GM12878 (cell line): ENCODE measurements at regions not wholly inside any gene's neighbourhood (a gene's known extent, or its start where the extent isn't known, plus 50 kb on each side); places are given as distances from the start of the nearest gene placed in this dataset.

Source experiments
- ATAC-seq: fragments of 200-7000 bp; cut with Tn5 transposase; 3 replicates; pipeline ENCODE4 v1.9.1; 2020; ENCODE audit warnings: mild to moderate bottlenecking, moderate library complexity
- BruUV-seq: library from RNA; stranded (reverse); fragments of 400-500 nt; replicated peaks from 2 replicates; lab custom pipeline; 2021; lab: Mats Ljungman, UMichigan
- CTCF ChIA-PET: fragments of 300-600 bp; sonication (Branson Sonifier 250); formaldehyde crosslinking; extraction: SDS; loops from one replicate; lab custom pipeline; 2021; ENCODE audit warnings: inconsistent platforms; lab: Yijun Ruan, JAX
- POLR2A ChIA-PET: fragments of 350-600 bp; formaldehyde crosslinking; extraction: SDS; loops from one replicate; lab custom pipeline; 2021; ENCODE audit warnings: inconsistent platforms; lab: Charles Lee
- RAD21 ChIA-PET: fragments of 300-600 bp; sonication (Branson Sonifier 250); formaldehyde crosslinking; loops from one replicate; lab custom pipeline; 2023; ENCODE audit warnings: antibody characterized with exemption; ENCODE audit not compliant: unreplicated experiment; lab: Charles Lee
- SMC1A ChIA-PET: fragments of 300-600 bp; sonication (Branson Sonifier 250); formaldehyde crosslinking; loops from one replicate; lab custom pipeline; 2023; ENCODE audit not compliant: unreplicated experiment, uncharacterized antibody; lab: Charles Lee
- DNase-seq: peaks from one replicate; pipeline ENCODE4 v3.0.0-alpha.2; 2011; ENCODE audit warnings: low read depth, low spot score
- FAIRE-seq: peaks from 3 replicates; lab custom pipeline; 2011; peaks lifted over from hg19 to GRCh38; lab: Jason Lieb, UNC
- H2AFZ ChIP-seq: 2 replicates; pipeline ENCODE4 v1.6.0; 2011; ENCODE audit warnings: low read depth, low read length, control low read depth; ENCODE audit not compliant: control insufficient read depth
- H3K27ac ChIP-seq: 2 replicates; pipeline ENCODE4 v1.5.1; 2011; ENCODE audit warnings: control low read depth; ENCODE audit not compliant: control insufficient read depth, insufficient read depth
- H3K27me3 ChIP-seq, 2 experiments: replicated peaks in 1 of 2; 2 replicates each; pipeline versions ENCODE4 v1.6.0 to v1.6.1; 2011; ENCODE audit warnings: low read length in 1 of 2; ENCODE audit not compliant: control insufficient read depth in 2 of 2, insufficient read depth in 2 of 2
- H3K36me3 ChIP-seq, 2 experiments: 2 replicates each; pipeline ENCODE4 v1.5.1; 2011; ENCODE audit warnings: low read length in 1 of 2; ENCODE audit not compliant: control insufficient read depth in 2 of 2, insufficient read depth in 2 of 2
- H3K4me1 ChIP-seq: 2 replicates; pipeline ENCODE4 v1.6.1; 2011; ENCODE audit warnings: mild to moderate bottlenecking, low read length, moderate library complexity, mixed read lengths; ENCODE audit not compliant: control insufficient read depth, insufficient read depth
- H3K4me2 ChIP-seq: 2 replicates; pipeline ENCODE4 v1.6.0; 2011; ENCODE audit warnings: control low read depth; ENCODE audit not compliant: control insufficient read depth, insufficient read depth
- H3K4me3 ChIP-seq: fragments of 200-600 bp; sonication (generic); 2 replicates; pipeline ENCODE4 v1.5.1; 2016
- H3K79me2 ChIP-seq: 2 replicates; pipeline ENCODE4 v1.6.0; 2011; ENCODE audit warnings: low read length; ENCODE audit not compliant: control insufficient read depth, insufficient read depth
- H3K9ac ChIP-seq: 2 replicates; pipeline ENCODE4 v1.8.0; 2011; ENCODE audit warnings: low read length, control low read depth, mixed read lengths; ENCODE audit not compliant: control insufficient read depth, insufficient read depth
- H3K9me3 ChIP-seq: replicated peaks from 3 replicates; pipeline ENCODE4 v1.5.1; 2011; ENCODE audit warnings: mild to moderate bottlenecking, low read length; ENCODE audit not compliant: control insufficient read depth, insufficient read depth
- H4K20me1 ChIP-seq: 2 replicates; pipeline ENCODE4 v1.6.0; 2011; ENCODE audit not compliant: control insufficient read depth, insufficient read depth
- BCL11A ChIP-seq: IDR thresholded peaks from 2 replicates; pipeline ENCODE4 v1.6.1; 2011; ENCODE audit warnings: low read depth, low read length
- CREB1 ChIP-seq: IDR thresholded peaks from 2 replicates; pipeline ENCODE4 v1.6.1; 2012; ENCODE audit warnings: low read depth, mild to moderate bottlenecking, inconsistent platforms
- CREM ChIP-seq: IDR thresholded peaks from 2 replicates; pipeline ENCODE4 v1.6.1; 2014; ENCODE audit warnings: antibody characterized with exemption, low read depth
- ELK1 ChIP-seq: IDR thresholded peaks from 2 replicates; pipeline ENCODE4 v1.6.1; 2012; ENCODE audit warnings: low read depth, low read length, improper control_type of control experiment
- HDAC6 ChIP-seq: fragments of 200-600 bp; sonication (generic); IDR thresholded peaks from one replicate; pipeline ENCODE4 v1.8.0; 2017; ENCODE audit warnings: antibody characterized with exemption; ENCODE audit not compliant: unreplicated experiment
- IRF3 ChIP-seq: fragments of 450-650 bp; IDR thresholded peaks from 2 replicates; pipeline ENCODE4 v1.6.1; 2014; ENCODE audit warnings: mild to moderate bottlenecking
- RUNX3 ChIP-seq: IDR thresholded peaks from 2 replicates; pipeline ENCODE4 v1.6.1; 2012; ENCODE audit warnings: low read length, inconsistent platforms
- SPI1 ChIP-seq: IDR thresholded peaks from 2 replicates; pipeline ENCODE4 v1.6.1; 2011; ENCODE audit warnings: low read depth, mild to moderate bottlenecking, low read length, moderate library complexity, borderline replicate concordance; ENCODE audit not compliant: insufficient read depth
- WRNIP1 ChIP-seq: IDR thresholded peaks from 2 replicates; pipeline ENCODE4 v1.6.1; 2011; ENCODE audit warnings: low read depth, low read length, improper control_type of control experiment, borderline replicate concordance
- ZNF24 ChIP-seq: fragments of 450-650 bp; IDR thresholded peaks from 2 replicates; pipeline ENCODE4 v1.6.1; 2017; ENCODE audit warnings: antibody characterized with exemption, mild to moderate bottlenecking
- WGBS: methylation state at CpG from one replicate; pipeline ENCODE4 v1.1.6; 2016; ENCODE audit warnings: low lambda C conversion rate; ENCODE audit not compliant: insufficient replicate concordance, insufficient coverage; ENCODE audit errors: missing lambda C conversion rate; 5-methylcytosine and 5-hydroxymethylcytosine counted together
- in situ Hi-C: fragments of 300-500 bp; cut with MboI; formaldehyde crosslinking; loops from 9 replicates; pipeline ENCODE4 v1.14.3; 2018; ENCODE audit warnings: mixed read lengths
- intact Hi-C: fragments of 100-400 bp; cut with micrococcal nuclease; formaldehyde crosslinking; loops from one replicate; pipeline ENCODE4 v1.14.2; 2022; ENCODE audit not compliant: unreplicated experiment

GRCh38 chr9:99513441-99514112, 291.5 kb downstream of the SEC61B start (continued):
- TF ChIP-seq BCL11A (peak; percentile 89), ZNF24 (peak; percentile 38; the same call in 1 of the 2 replicates)

DNA sequence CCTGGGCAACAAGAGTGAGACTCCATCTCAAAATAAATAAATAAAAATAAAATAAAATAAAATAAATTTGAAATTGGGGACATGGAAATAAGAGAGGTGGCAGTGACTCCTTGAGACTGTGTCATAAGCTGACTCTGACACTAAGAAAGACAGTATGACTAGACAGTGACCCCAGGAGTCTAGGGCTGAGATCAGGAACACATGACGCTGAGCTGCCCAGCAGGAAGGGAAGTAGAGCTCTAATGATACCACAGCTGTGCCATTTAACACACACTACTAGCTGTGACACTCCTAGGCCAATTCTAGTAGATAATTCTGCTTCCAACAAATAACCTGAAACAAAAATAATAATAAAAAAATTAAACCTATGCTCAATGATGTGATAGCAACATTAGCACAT, 293.0 kb downstream of the SEC61B start:
- Histone ChIP-seq H3K79me2 (no peaks in the 10 kb centered on the region), H3K36me3 (no peaks in the 10 kb centered on the region), H3K27me3 (no peaks in the 10 kb centered on the region), H2AFZ (no peak overlapping the region), H3K4me2 (no peak overlapping the region), H3K4me1 (peaks cover 34% of the 10 kb centered on the region), H3K4me3 (no peak overlapping the region), H3K27ac (no peak overlapping the region), H4K20me1 (no peaks in the 10 kb centered on the region), H3K9me3 (no peaks in the 10 kb centered on the region), H3K9ac (no peak overlapping the region)
- POLR2A ChIA-PET = no interaction called here
- in situ Hi-C loops (no loop called here), intact Hi-C loops (loop anchor here (5.0 kb wide), 1 partner anchor 77 kb away; no protein-coding TSS in a partner anchor)
- RAD21 ChIA-PET = interaction anchor here (0.6 to 3.0 kb wide), 16 partner anchors 10 to 352 kb away, joined by 3 to 19 read pairs (median 4); no protein-coding TSS in a partner anchor
- DNase-seq (peak; percentile 35), FAIRE-seq (no peak), ATAC-seq (peak; percentile 67)
- BruUV-seq = no TSS peak
- SMC1A ChIA-PET = interaction anchor here (0.7 to 2.7 kb wide), 21 partner anchors 10 to 352 kb away, joined by 3 to 13 read pairs (median 4); no protein-coding TSS in a partner anchor
- peak; percentile 70 for TF ChIP-seq CREB1
- TF ChIP-seq IRF3 = no peak
- 0 out of 2 replicates have a peak, but pooled peaks have one; percentile 5 for TF ChIP-seq RUNX3
- TF ChIP-seq WRNIP1 = no peak
- peak; percentile 50; the same call in 1 of the 2 replicates for TF ChIP-seq SPI1
- TF ChIP-seq HDAC6 = no peak
- no peak for TF ChIP-seq ELK1
- 0 out of 2 replicates have a peak, but pooled peaks have one; percentile 21 for TF ChIP-seq CREM
- 0% methylated on average over 1 of the region's 1 CpG for WGBS
- CTCF ChIA-PET = interaction anchor here (0.7 to 2.5 kb wide), 15 partner anchors 9 to 332 kb away, joined by 3 to 15 read pairs (median 5); no protein-coding TSS in a partner anchor
